Endothelial cell of umbilical vein (primary cell): ENCODE measurements at regions not wholly inside any gene's neighbourhood (a gene's known extent, or its start where the extent isn't known, plus 50 kb on each side); places are given as distances from the start of the nearest gene placed in this dataset.

Experiments
- BruUV-seq: library from RNA; stranded (reverse); fragments of 400-500 nt; replicated peaks from 2 replicates; lab custom pipeline; 2021; lab: Mats Ljungman, UMichigan
- CTCF ChIA-PET: fragments of 300-600, 350-600 bp; sonication (Branson Sonifier 250); formaldehyde crosslinking; loops from one replicate; lab custom pipeline; 2021; ENCODE audit warnings: antibody characterized with exemption, inconsistent platforms; lab: Charles Lee
- POLR2A ChIA-PET: fragments of 300-600, 350-600 bp; sonication (Branson Sonifier 250); formaldehyde crosslinking; loops from one replicate; lab custom pipeline; 2021; ENCODE audit warnings: antibody characterized with exemption, inconsistent platforms; lab: Charles Lee
- DNase-seq: peaks from one replicate; pipeline ENCODE4 v3.0.0-alpha.2; 2011; ENCODE audit warnings: low read depth, low spot score
- FAIRE-seq: peaks from 2 replicates; lab custom pipeline; 2011; peaks lifted over from hg19 to GRCh38; lab: Jason Lieb, UNC
- H2AFZ ChIP-seq: 2 replicates; pipeline ENCODE4 v1.6.0; 2012; ENCODE audit warnings: low read depth, low read length, control low read depth, inconsistent platforms
- H3K27ac ChIP-seq: 2 replicates; pipeline ENCODE4 v1.5.1; 2011; ENCODE audit warnings: low read depth, mild to moderate bottlenecking, control low read depth, low read length, moderate library complexity; ENCODE audit not compliant: insufficient read depth
- H3K27me3 ChIP-seq, 2 experiments: 2 replicates each; pipeline versions ENCODE4 v1.6.0 to v1.6.1; 2011; ENCODE audit warnings: low read length in 2 of 2, mixed read lengths in 1 of 2; ENCODE audit not compliant: control insufficient read depth in 2 of 2, insufficient read depth in 2 of 2
- H3K36me3 ChIP-seq, 2 experiments: 2 replicates in 1 of 2; 3 replicates in 1 of 2; pipeline ENCODE4 v1.5.1; 2011; ENCODE audit warnings: low read length in 2 of 2, mild to moderate bottlenecking in 1 of 2, moderate library complexity in 1 of 2; ENCODE audit not compliant: control insufficient read depth in 2 of 2, insufficient read depth in 2 of 2; ENCODE audit errors: extremely low read depth in 1 of 2
- H3K4me1 ChIP-seq: 3 replicates; pipeline ENCODE4 v1.5.1; 2011; ENCODE audit warnings: mild to moderate bottlenecking, low read length; ENCODE audit not compliant: control insufficient read depth, insufficient read depth; ENCODE audit errors: extremely low read depth
- H3K4me2 ChIP-seq: 2 replicates; pipeline ENCODE4 v1.6.1; 2011; ENCODE audit warnings: low read length, control low read depth, mixed read lengths; ENCODE audit not compliant: insufficient read depth
- H3K4me3 ChIP-seq, 3 experiments: fragments of 200-600 bp in 1 of 3; sonication (generic), shearing (Covaris generic) in 1 of 3; replicated peaks in 1 of 3; 2 replicates each; pipeline ENCODE4 v1.5.1; 2011 to 2016; ENCODE audit warnings: control low read depth in 3 of 3, low read length in 3 of 3, mild to moderate bottlenecking in 2 of 3, inconsistent platforms in 1 of 3, low read depth in 1 of 3, moderate library complexity in 1 of 3; ENCODE audit not compliant: insufficient read depth in 1 of 3
- H3K79me2 ChIP-seq: 2 replicates; pipeline ENCODE4 v1.6.0; 2012; ENCODE audit warnings: low read length, inconsistent platforms; ENCODE audit not compliant: control insufficient read depth, insufficient read depth
- H3K9ac ChIP-seq: replicated peaks from 2 replicates; pipeline ENCODE3; 2011; ENCODE audit warnings: low read length, control low read depth; ENCODE audit not compliant: insufficient read depth; ENCODE audit errors: extremely low read depth
- H3K9me1 ChIP-seq: replicated peaks from 3 replicates; pipeline ENCODE4 v1.6.0; 2011; ENCODE audit warnings: mild to moderate bottlenecking, low read length; ENCODE audit not compliant: control insufficient read depth, insufficient read depth; ENCODE audit errors: extremely low read depth
- H3K9me3 ChIP-seq: replicated peaks from 2 replicates; pipeline ENCODE4 v1.5.1; 2012; ENCODE audit warnings: low read length, inconsistent platforms; ENCODE audit not compliant: control insufficient read depth, insufficient read depth
- H4K20me1 ChIP-seq: replicated peaks from 2 replicates; pipeline ENCODE3; 2011; ENCODE audit warnings: mild to moderate bottlenecking, low read length; ENCODE audit not compliant: control insufficient read depth, insufficient read depth; ENCODE audit errors: extremely low read depth
- CTCF ChIP-seq, 2 donors: IDR thresholded peaks; 1 replicate in 1 of 2; 2 replicates in 1 of 2; pipeline ENCODE4 v1.5.1; 2011; ENCODE audit warnings: low read length in 2 of 2, mild to moderate bottlenecking in 2 of 2, moderate library complexity in 2 of 2, control low read depth in 1 of 2, inconsistent platforms in 1 of 2, low read depth in 1 of 2; ENCODE audit not compliant: insufficient read depth in 1 of 2; ENCODE audit errors: extremely low read depth in 1 of 2
- EZH2 ChIP-seq: IDR thresholded peaks from 2 replicates; pipeline ENCODE4 v1.6.1; 2012; ENCODE audit warnings: borderline replicate concordance, low read depth, mild to moderate bottlenecking, moderate library complexity, low read length, inconsistent platforms; ENCODE audit not compliant: severe bottlenecking
- FOS ChIP-seq: IDR thresholded peaks from 2 replicates; pipeline ENCODE4 v1.6.1; 2011; ENCODE audit warnings: mild to moderate bottlenecking, low read length, moderate library complexity, borderline replicate concordance; ENCODE audit not compliant: insufficient read depth
- GATA2 ChIP-seq: IDR thresholded peaks from 2 replicates; pipeline ENCODE4 v1.7.0; 2011; ENCODE audit warnings: low read depth, mild to moderate bottlenecking, moderate library complexity, mixed read lengths, low read length; ENCODE audit not compliant: insufficient read length, insufficient read depth
- JUN ChIP-seq: IDR thresholded peaks from 2 replicates; pipeline ENCODE4 v1.6.1; 2011; ENCODE audit warnings: borderline replicate concordance, low read depth; ENCODE audit not compliant: insufficient read length, insufficient read depth
- MAX ChIP-seq: IDR thresholded peaks from 2 replicates; pipeline ENCODE4 v1.6.1; 2011; ENCODE audit not compliant: insufficient read depth, insufficient read length
- MYC ChIP-seq: IDR thresholded peaks from one replicate; pipeline ENCODE4 v1.6.1; 2011; ENCODE audit warnings: mild to moderate bottlenecking, low read depth, low read length
- POLR2A ChIP-seq: IDR thresholded peaks from 2 replicates; pipeline ENCODE4 v1.6.1; 2012; ENCODE audit warnings: low read depth, mild to moderate bottlenecking, control low read depth, low read length
- POLR2AphosphoS5 ChIP-seq: IDR thresholded peaks from 2 replicates; pipeline ENCODE4 v1.6.1; 2012; ENCODE audit warnings: low read depth, mild to moderate bottlenecking, control low read depth, low read length, moderate library complexity; ENCODE audit not compliant: insufficient read depth
- dilution Hi-C: fragments of 300-500 bp; cut with MboI; formaldehyde crosslinking; loops from one replicate; pipeline ENCODE4 v1.15.0; 2019; ENCODE audit warnings: low sequenced_read_pairs; ENCODE audit not compliant: extremely low pct_ligation_motif_present
- intact Hi-C: fragments of 100-400 bp; cut with micrococcal nuclease; formaldehyde crosslinking; loops from one replicate; pipeline ENCODE4 v1.10.0; 2022

GRCh38 chr21:22981819-22982218, 1983.6 kb downstream of the NCAM2 start:
- Histone ChIP-seq H3K9me3 (no peaks in the 10 kb centered on the region), H3K79me2 (no peaks in the 10 kb centered on the region), H3K4me3 (no peak overlapping the region), H3K27me3 (no peaks in the 10 kb centered on the region), H4K20me1 (no peaks in the 10 kb centered on the region), H3K4me1 (peaks cover 4% of the 10 kb centered on the region), H3K9ac (no peak overlapping the region), H3K4me2 (no peak overlapping the region), H3K27ac (no peak overlapping the region), H2AFZ (no peak overlapping the region), H3K9me1 (no peaks in the 10 kb centered on the region), H3K36me3 (no peaks in the 10 kb centered on the region)
- intact Hi-C loops (no loop called here), dilution Hi-C loops (no loop called here)
- CTCF ChIA-PET, result interaction anchor here (1.0 to 1.2 kb wide), 3 partner anchors 11 to 31 kb away, joined by 3 read pairs; no protein-coding TSS in a partner anchor
- FAIRE-seq (no peak), DNase-seq (no peak)
- BruUV-seq, result no TSS peak
- POLR2A ChIA-PET, result no interaction called here
- TF ChIP-seq GATA2 (no peak), JUN (no peak), FOS (no peak), MYC (no peak), CTCF (IDR thresholded peaks at IDR 0.05; ENCODE audit: extremely low read depth in 1 of 2, insufficient read depth in 1 of 2, low read depth in 1 of 2, low read length in 2 of 2) (no peak), EZH2 (no peak), POLR2A (no peak), POLR2AphosphoS5 (no peak), MAX (no peak)
